ENCODE measurements at regions not wholly inside any gene's neighbourhood (a gene's known extent, or its start where the extent isn't known, plus 50 kb on each side); places are given as distances from the start of the nearest gene placed in this dataset.

DNA sequence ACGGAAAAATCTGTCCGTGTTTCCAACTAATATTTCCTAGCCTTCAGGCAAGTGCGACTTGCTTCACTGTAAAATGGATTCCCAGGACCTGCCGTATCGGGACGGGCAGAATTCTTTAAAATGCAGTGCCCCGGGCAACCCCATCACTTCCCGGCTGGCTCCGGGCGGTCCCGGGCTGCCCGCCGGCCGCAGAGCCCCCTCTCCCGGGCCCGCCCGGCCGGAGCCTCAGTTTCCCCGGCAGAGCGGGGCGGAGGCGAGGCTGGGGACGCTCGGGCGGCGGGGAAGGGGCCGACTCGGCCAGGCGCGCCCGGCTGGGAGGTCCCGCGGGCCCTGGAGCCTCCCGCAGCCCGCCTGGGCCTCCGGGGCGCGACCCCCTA, 84.2 kb upstream of the WNT7B start:
- no peaks in the 10 kb centered on the region for H3K9me3 ChIP-seq (ENCODE audit: low read length)
- H3K27ac ChIP-seq (ENCODE audit: low read depth, low read length, poor library complexity, severe bottlenecking): no peak overlapping the region
- no peaks in the 10 kb centered on the region for H3K27me3 ChIP-seq (ENCODE audit: insufficient read depth, low read length)
- 0 out of 2 replicates have a peak, but pooled peaks cover 5% of the 10 kb centered on the region for H3K36me3 ChIP-seq (ENCODE audit: insufficient read depth, low read length)
- H3K79me2 ChIP-seq (ENCODE audit: insufficient read depth, low read length): peaks cover 18% of the 10 kb centered on the region
- no peaks in the 10 kb centered on the region for H4K20me1 ChIP-seq (ENCODE audit: insufficient read depth, low read length)
- H2AFZ ChIP-seq (ENCODE audit: low read length): no peak overlapping the region
- H3K4me2 ChIP-seq (ENCODE audit: low read length): no peak overlapping the region
- no peaks in the 10 kb centered on the region for H3F3A ChIP-seq (ENCODE audit: insufficient read depth, low read length)
- TF ChIP-seq EZH2 (IDR thresholded peaks at IDR 0.05; ENCODE audit: borderline replicate concordance, low read length): no peak
- TF ChIP-seq, protein P1, sequence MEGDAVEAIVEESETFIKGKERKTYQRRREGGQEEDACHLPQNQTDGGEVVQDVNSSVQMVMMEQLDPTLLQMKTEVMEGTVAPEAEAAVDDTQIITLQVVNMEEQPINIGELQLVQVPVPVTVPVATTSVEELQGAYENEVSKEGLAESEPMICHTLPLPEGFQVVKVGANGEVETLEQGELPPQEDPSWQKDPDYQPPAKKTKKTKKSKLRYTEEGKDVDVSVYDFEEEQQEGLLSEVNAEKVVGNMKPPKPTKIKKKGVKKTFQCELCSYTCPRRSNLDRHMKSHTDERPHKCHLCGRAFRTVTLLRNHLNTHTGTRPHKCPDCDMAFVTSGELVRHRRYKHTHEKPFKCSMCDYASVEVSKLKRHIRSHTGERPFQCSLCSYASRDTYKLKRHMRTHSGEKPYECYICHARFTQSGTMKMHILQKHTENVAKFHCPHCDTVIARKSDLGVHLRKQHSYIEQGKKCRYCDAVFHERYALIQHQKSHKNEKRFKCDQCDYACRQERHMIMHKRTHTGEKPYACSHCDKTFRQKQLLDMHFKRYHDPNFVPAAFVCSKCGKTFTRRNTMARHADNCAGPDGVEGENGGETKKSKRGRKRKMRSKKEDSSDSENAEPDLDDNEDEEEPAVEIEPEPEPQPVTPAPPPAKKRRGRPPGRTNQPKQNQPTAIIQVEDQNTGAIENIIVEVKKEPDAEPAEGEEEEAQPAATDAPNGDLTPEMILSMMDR (IDR thresholded peaks at IDR 0.05; ENCODE audit: low read length): no peak
- peaks cover 64% of the 10 kb centered on the region for H3K4me1 ChIP-seq (ENCODE audit: insufficient read depth, low read length, severe bottlenecking)
- no peak overlapping the region for H3K9ac ChIP-seq (ENCODE audit: low read length)
- H3K4me3 ChIP-seq (ENCODE audit: low read depth, low read length, poor library complexity, severe bottlenecking): no peak overlapping the region
- no peaks in the 10 kb centered on the region for H3K9me2 ChIP-seq (ENCODE audit: low read depth, low read length)

DNA sequence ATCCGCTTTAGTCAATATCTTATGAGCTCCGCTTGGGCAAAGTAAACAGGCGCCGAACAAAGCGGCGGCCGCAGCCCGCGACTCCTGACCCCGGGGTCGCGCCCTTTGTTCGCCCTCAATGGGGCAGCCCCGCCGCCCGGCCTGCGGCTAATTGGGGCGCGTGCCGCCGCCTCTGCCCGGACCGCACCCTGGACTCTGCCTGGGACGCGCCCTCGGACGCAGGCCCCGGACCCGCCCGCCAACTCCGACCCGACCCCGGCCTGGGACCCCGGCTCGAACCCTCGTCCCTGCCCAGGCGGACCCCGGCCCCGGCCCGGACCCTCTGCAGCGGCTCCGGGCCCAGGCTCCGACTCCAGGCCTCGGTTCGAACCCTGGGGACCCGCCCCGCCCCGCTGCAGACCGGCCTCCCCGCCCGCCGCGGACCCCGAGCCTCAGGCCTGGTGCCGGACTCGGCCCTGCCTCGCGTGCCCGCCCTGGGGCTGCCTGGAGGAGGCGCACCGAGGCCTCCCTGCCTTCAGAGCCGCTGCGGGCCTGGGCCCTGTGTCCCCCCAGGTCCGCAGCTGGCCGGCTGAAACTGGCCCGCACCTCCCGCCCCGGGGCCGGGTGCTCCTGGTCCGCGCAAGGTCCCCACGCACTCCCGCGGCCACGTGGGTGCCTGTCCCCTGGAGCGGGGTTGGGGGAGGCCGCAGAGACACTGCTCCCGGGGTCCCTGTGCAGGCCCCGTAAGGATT, 84.7 kb upstream of the WNT7B start:
- H3K27me3 ChIP-seq (ENCODE audit: insufficient read depth, low read length): no peaks in the 10 kb centered on the region

DNA sequence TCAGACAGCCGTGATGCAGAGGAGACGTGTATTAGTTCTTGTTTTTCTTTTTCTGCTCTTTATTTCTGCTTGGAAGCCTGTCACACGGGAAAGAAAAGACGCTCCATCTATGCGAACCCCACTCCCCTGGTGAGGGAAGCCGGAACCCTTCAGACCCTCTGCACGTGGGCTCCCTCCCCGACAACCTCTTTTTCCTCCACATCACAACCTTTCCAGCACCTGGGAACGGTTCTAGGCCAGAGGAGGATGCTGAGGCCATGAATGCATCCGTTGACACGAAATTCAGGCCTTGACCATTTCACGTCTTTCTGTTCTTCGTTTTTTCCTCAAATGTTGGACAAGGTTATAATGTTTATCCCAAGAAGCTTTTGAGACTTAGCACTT, 85.3 kb upstream of the WNT7B start:
- TF ChIP-seq EZH2 (IDR thresholded peaks at IDR 0.05; ENCODE audit: borderline replicate concordance, low read length): no peak
- TF ChIP-seq, protein P1 (IDR thresholded peaks at IDR 0.05; ENCODE audit: low read length): no peak
- no peaks in the 10 kb centered on the region for H3K27me3 ChIP-seq (ENCODE audit: insufficient read depth, low read length)
- no peak overlapping the region for H3K4me2 ChIP-seq (ENCODE audit: low read length)
- no peaks in the 10 kb centered on the region for H4K20me1 ChIP-seq (ENCODE audit: insufficient read depth, low read length)
- no peak overlapping the region for H3K4me3 ChIP-seq (ENCODE audit: low read depth, low read length, poor library complexity, severe bottlenecking)
- H3K9me2 ChIP-seq (ENCODE audit: low read depth, low read length): no peaks in the 10 kb centered on the region
- H2AFZ ChIP-seq (ENCODE audit: low read length): no peak overlapping the region
- H3K36me3 ChIP-seq (ENCODE audit: insufficient read depth, low read length): 0 out of 2 replicates have a peak, but pooled peaks cover 5% of the 10 kb centered on the region
- H3K9ac ChIP-seq (ENCODE audit: low read length): no peak overlapping the region
- no peaks in the 10 kb centered on the region for H3F3A ChIP-seq (ENCODE audit: insufficient read depth, low read length)
- peak overlapping the region; percentile 3 for H3K27ac ChIP-seq (ENCODE audit: low read depth, low read length, poor library complexity, severe bottlenecking)
- H3K9me3 ChIP-seq (ENCODE audit: low read length): no peaks in the 10 kb centered on the region
- peaks cover 64% of the 10 kb centered on the region for H3K4me1 ChIP-seq (ENCODE audit: insufficient read depth, low read length, severe bottlenecking)
- peaks cover 22% of the 10 kb centered on the region for H3K79me2 ChIP-seq (ENCODE audit: insufficient read depth, low read length)

More for the DNA sequence above, 84.7 kb upstream of the WNT7B start:
- peaks cover 64% of the 10 kb centered on the region for H3K4me1 ChIP-seq (ENCODE audit: insufficient read depth, low read length, severe bottlenecking)
- H3K9me2 ChIP-seq (ENCODE audit: low read depth, low read length): no peaks in the 10 kb centered on the region
- H3K4me2 ChIP-seq (ENCODE audit: low read length): no peak overlapping the region
- H3K27ac ChIP-seq (ENCODE audit: low read depth, low read length, poor library complexity, severe bottlenecking): no peak overlapping the region
- no peak overlapping the region for H2AFZ ChIP-seq (ENCODE audit: low read length)
- no peaks in the 10 kb centered on the region for H3F3A ChIP-seq (ENCODE audit: insufficient read depth, low read length)
- H3K4me3 ChIP-seq (ENCODE audit: low read depth, low read length, poor library complexity, severe bottlenecking): no peak overlapping the region
- H3K79me2 ChIP-seq (ENCODE audit: insufficient read depth, low read length): peaks cover 19% of the 10 kb centered on the region
- H3K36me3 ChIP-seq (ENCODE audit: insufficient read depth, low read length): 0 out of 2 replicates have a peak, but pooled peaks cover 5% of the 10 kb centered on the region
- TF ChIP-seq, protein P1 (IDR thresholded peaks at IDR 0.05; ENCODE audit: low read length): no peak
- no peak for TF ChIP-seq EZH2 (IDR thresholded peaks at IDR 0.05; ENCODE audit: borderline replicate concordance, low read length)
- H3K9ac ChIP-seq (ENCODE audit: low read length): no peak overlapping the region
- no peaks in the 10 kb centered on the region for H4K20me1 ChIP-seq (ENCODE audit: insufficient read depth, low read length)
- H3K9me3 ChIP-seq (ENCODE audit: low read length): no peaks in the 10 kb centered on the region

Measured in OCI-LY1 (cell line).